ENCODE measurements at regions not wholly inside any gene's neighbourhood (a gene's known extent, or its start where the extent isn't known, plus 50 kb on each side); places are given as distances from the start of the nearest gene placed in this dataset.
"Not testable (repeated sequence)": the region's sequence is repeated elsewhere in the genome, so short reads cannot be mapped to it uniquely, and the experiment has no call there.

DNA sequence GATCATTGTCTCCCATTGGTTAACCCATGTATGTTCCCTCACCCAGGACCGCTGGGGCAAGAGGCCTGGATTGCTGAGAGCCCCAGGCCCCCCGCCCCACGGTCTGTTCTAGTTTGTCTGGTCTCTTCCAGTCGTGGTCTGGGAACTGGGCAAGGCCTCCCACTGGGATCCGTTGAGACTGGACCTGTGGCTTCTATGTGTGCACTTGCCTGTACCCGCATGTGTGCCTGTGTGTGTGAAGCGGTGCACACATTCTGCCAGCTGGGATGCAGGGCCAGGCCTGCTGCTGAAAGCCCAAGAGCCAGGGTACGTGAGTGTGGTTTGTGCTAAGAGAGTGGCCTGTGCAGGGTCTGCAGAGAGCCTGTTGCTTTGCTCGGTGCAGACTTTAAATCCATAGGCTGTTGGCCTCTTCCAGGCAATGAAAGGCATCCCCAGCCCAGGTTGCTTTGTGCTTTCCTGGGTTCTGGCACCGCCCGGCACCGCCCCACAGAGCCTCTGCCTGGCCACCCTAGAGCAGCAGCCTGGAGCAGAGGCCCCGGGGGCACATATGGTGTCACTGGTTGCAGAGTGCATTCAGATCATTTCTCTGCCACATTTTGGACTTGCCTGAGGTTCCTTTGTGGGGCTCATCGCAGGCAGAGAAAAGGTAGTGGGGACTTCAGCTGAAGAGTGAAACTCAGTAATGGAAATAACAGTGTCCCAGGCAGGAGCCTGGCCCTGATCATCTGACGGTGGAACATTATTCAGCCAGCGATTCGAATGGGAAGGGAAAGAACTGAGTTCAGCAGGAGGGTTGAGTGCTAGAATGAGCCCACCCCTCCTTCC lies 215.5 kb downstream of the GLRX3 start:
- no peak for DNase-seq (ENCODE audit: low spot score)

DNA sequence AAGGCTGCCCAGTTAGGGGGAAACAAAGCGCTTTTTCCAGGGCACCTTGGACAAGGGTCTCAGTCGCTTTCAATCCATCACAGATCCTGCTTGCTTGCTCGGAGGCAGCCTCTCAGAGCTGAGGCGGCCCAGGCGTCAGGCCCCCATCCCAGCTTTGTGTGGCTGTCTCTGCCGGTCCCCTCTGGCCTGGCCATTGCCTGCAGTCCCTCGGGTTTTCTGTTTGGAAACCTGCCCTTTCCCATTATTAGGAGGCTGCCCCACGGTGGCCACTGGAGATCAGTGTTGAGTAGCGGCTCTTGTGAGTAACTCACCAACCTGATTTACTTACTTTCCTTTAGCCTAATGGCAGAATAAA lies 216.1 kb downstream of the GLRX3 start:
- DNase-seq (ENCODE audit: low spot score), result no peak

DNA sequence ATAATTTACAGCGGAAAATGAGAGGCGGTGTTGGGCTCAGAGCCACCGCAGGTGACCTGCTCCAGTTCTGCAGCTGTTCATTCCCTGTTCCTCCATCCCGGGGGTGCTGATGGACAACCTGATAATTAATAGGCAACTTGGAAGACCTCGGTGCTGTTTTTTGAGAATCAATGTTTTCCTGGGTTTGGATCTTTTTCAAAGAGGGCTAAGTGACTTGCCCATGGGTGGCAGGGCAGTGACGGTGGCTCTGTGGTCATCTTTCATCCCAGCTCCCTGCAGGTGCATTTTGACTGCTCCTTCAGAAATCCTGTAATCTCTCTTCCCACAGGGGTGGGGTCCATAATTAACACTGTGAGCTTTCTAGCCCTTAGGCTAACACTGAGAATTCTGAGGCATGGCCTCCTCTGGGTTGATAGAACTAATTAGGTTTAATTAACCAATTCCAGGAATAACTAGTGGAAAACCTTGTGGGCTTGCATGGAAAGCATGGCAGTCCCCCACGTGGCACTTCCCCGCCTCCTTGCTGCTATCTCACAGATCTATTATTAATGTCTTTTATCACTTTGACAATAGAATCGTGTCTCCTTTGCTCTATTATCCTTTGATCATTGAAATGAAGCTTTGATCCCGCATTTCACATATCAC lies 217.9 kb downstream of the GLRX3 start:
- no peak for DNase-seq (ENCODE audit: low spot score)

DNA sequence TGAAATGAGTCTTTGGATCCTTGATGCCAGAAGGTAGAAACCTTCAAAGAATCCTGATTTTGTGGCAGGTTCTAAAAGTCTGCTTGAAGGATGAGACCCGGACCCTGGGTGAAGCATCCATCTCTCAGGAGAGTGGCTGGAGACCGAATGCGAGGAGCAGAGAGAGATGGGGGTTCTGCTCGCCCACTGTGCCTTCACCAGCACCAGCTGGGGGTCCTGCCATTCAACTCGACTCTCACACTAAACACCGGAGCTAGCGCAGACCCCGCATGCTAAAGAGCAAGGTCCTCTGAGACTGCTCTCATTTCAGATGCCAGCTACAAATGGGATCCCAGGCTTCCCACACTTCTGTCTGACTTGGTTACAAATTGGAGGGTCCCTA lies 218.4 kb downstream of the GLRX3 start:
- no peak for DNase-seq (ENCODE audit: low spot score)

DNA sequence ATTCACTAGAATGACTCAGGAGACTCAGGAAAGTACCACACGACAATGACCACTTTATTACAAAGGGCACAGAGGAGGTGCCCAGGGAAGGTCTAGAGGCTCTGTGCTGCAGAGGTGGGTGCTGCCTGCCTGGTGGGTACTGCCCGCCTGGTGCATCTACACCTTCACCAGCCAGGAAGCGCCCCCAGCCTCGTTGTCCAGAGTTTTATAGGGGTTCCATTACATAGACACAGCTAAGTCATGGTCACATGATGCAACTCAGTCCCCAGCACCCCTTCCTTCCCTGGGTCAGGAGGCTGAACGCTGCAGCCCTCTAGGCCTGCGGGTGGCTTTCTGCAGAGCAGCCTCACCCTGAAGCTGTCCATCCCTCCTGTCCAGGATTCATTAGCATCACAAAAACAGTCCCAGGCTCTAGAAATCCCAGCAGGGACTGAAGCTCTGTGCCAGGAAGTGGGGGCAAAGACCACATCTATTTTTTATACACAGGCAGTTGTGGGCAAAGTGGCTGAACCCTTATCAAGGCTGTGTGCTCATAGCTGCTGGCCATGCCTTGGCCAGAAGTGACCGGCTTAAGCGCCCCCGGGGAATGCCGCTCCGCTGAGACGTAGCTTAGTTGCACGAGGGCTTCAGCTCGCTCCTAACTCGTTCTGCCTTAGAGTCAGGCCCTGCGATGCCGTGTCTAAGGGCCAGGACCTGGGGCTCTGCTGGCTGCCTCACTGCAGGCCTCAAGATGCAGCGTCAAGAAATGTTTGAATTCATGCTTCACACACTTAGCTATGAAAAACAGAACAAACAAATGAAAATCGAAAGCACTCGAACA lies 219.0 kb downstream of the GLRX3 start:
- DNase-seq (ENCODE audit: low spot score), result no peak

DNA sequence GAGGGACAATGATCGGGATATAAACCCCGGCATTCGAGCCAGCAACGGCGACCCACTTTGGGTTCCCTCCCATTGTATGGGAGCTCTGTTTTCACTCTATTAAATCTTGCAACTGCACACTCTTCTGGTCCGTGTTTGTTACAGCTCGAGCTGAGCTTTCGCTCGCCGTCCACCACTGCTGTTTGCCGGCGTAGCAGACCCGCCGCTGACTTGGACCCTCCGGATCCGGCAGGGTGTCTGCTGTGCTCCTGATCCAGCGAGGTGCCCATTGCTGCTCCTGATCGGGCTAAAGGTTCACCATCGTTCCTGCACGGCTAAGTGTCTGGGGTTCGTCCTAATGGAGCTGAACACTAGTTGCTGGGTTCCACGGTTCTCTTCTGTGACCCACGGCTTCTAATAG lies 220.2 kb downstream of the GLRX3 start:
- not testable (repeated sequence) for DNase-seq (ENCODE audit: low spot score)

DNA sequence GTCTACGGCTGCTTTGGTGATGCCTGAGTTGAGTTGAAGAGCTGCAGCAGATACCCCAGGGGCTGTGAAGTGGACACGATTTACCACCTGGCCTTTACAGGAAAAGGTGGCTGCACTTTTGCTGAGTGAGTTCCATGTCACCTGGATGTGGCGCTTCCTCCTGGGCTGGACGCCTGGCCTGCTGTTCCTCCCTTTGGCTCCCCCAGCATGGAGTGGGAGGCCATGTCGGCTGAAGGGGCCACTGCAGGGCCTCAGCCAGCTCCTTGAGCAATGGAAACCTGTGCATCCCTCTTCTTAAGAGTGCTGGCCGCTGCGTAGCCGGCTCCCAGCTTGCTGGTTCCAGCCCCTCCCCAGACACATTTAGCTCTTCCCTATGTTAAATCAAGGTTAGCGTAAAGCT lies 221.0 kb downstream of the GLRX3 start:
- no peak for DNase-seq (ENCODE audit: low spot score)

DNA sequence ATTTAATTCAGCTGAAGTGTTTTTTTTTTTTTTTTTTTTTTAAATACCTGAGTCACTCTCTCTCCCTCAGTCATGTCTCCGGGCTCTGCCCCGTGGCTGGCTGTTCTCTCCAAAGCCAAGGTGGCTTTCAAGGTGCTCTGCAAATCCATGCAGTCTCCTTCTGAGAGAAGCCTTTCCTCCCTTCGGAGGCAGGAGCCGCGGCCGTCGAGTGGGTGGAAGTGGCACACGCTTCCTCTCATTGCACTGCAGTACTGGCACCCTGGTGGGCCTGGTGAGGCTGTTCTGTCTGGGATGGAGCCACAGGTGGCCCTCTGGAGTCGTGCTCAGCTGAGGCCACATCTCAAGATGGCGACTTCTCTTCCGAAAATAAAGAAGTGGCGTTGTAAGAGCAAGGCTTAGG lies 221.8 kb downstream of the GLRX3 start:
- no peak for DNase-seq (ENCODE audit: low spot score)

DNA sequence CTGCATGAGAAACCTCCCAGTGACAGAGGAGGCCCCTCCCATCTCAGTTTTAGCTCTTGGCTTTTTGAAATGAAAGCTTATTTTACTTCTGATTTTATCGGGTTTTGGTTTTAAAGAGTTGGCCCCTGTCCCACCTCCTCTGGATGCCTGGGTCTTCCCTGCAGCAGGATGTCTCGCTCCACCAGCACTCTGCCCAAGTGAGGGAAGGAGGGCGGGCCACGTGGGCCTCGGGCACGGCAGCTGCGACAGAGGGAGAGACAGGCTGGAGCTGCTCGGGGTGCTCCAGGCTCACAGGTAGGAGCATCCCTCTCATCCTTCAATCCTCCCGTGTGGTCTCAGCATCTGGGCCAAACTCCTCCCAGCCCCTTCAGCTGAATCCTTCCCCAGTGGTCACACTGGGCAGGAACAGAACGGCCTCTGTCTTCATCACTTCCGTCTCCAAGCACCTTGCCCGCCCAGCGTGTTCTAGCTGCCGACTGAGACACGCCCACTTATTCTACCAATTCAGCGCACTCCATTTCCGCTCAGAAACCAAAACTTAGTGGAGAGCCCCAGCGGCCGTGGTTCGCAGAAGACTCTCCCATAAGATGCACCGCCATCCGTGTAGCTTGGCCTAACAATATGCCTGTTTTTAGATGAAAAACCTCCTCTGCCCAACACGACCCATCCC lies 222.9 kb downstream of the GLRX3 start:
- DNase-seq (ENCODE audit: low spot score), result no peak

DNA sequence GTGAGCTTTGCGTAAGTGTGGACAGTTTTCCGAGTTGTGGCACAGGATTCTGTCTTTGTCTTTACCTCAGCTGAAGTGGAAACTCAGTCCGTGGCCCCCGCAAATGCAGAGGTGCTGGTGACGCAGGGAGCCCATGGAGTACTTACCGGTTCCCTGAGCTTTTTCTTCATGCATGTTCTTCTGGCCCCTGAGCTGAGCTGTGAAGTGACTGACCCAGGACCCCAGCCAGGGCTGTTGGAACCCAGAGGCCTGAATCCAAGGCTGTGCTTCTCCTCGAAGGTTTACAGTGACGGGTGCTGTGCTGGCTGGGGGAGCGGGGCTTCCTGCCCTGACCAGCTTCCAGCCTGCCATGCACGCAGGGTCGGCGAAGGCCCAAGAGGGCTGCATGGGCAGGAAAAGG lies 223.5 kb downstream of the GLRX3 start:
- DNase-seq (ENCODE audit: low spot score), result no peak

DNA sequence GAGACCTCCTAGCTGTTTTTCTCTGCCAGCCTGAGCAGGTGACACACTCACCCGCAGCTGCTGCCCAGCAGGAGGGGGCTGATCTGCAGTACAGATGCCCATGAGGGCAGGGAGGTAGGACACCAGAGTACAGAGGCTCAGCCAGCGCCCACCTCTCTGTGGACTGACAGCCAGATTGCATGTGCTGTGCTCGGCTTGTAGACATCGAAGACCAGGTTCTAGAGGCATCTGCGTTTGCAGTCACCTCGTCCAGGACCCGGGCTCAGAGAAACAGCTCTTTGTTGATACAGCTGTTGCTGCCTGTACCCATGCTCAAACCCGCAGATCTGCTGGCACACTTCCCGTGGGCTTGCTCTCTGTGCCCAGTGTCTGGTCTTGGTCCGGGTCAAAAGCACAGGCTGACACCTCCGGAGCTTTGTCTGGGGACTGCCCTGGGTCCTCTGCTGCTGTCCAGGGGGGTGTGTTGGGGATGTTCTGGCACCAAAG lies 224.7 kb downstream of the GLRX3 start:
- DNase-seq (ENCODE audit: low spot score), result no peak

DNA sequence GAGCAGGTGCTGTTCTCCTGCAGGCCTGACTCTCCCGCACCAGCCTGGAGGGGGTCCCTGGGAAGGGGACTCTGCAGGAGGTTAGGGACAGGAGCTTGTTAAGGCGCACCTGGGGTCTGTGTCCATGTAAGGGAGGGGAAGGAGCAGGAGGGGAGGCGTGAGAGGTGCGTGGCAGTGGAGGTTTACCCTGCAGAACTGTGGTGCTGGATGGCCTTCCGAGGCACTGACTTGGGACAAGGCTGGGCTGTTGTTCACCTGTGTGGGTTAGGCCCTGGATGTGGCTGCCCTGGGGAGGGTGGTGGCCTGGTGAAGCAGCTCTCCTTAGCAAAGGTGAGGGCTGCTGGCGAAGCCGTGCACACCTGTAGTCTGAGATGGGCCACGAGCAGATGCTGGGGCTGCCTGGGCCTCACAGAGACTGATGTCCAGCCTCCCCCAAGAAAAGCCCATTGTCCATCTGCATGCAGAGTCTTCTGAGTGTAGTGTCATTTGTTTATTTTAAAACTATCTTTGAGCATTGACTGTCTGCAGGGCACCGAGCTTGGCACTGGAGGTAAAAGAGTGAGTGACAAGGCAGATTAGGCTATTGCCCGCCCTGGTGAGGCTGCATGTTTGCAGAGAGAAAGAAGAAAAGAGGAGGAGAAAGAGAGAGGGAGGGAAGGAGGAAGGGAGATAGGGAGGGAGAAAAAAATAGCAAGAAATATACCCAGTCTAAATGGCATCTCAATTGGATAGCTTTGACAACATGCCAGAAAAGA lies 225.3 kb downstream of the GLRX3 start:
- no peak for DNase-seq (ENCODE audit: low spot score)

DNA sequence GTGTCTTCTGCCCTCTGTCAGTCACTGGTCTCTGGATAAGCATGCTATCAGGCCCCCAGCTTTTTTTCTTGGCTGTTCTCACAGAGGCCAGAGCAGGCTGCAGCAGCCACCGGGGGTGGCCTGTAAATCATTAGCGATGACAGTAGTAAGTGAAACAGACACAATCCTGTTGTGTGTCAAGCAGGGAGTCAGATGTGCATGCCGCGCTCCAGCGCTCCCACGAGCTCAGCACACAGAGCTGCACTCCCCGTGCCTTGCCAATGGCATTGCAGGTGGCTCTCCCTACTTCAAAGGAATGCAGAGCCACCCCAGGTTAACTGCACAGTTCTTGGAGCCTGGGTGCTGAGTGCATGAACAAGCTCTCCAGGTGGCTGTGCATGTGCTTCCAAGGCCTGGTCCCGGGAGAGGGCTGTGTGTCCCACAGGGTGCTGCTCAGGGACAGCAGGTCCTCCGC lies 226.1 kb downstream of the GLRX3 start:
- DNase-seq (ENCODE audit: low spot score), result no peak

DNA sequence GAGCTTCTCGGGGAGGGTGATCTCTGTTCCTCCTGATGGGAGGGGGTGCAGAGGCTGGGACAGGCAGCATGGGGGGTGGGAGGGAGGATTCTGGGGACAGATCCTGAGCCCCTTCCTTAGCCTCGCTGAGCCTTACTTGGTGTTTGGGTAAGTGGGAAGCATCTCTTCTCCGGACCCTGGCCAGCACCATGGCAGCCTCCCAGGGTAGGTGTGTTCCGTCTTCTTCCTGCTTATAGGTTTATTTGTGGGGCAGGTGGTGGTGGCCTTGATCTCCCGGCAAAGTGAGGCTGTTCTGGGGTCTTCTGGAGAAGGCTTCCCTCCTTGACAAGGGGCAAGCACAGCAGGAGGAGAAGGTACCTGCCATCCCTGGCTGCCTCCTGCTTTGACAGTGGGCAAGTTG lies 226.9 kb downstream of the GLRX3 start:
- no peak for DNase-seq (ENCODE audit: low spot score)

DNA sequence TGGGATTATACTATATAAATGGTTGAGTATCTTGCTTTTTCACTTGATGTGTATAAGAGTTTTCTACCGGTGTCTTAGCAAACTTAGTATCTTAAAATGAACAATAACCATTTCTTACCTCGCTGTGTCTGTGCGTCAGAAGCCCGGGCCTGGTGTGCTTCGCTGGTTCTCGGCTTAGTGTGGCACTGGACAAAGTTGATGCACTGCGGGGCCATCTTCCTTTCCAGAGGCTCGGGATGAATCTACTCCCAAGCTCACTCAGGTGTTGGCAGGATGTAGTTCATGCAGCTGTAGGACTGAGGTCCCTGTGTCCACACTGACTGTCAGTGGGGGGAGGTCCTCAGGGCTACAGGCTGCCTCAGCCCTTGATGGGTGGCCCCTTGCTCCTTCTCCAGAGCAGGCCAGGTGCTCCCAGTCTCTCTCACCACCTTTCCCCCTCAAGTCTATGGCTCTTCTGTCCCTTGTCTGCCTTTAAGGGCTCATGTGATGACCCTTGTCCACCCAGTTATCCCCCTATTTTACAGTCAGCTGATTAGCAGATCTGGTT lies 227.8 kb downstream of the GLRX3 start:
- no peak for DNase-seq (ENCODE audit: low spot score)

DNA sequence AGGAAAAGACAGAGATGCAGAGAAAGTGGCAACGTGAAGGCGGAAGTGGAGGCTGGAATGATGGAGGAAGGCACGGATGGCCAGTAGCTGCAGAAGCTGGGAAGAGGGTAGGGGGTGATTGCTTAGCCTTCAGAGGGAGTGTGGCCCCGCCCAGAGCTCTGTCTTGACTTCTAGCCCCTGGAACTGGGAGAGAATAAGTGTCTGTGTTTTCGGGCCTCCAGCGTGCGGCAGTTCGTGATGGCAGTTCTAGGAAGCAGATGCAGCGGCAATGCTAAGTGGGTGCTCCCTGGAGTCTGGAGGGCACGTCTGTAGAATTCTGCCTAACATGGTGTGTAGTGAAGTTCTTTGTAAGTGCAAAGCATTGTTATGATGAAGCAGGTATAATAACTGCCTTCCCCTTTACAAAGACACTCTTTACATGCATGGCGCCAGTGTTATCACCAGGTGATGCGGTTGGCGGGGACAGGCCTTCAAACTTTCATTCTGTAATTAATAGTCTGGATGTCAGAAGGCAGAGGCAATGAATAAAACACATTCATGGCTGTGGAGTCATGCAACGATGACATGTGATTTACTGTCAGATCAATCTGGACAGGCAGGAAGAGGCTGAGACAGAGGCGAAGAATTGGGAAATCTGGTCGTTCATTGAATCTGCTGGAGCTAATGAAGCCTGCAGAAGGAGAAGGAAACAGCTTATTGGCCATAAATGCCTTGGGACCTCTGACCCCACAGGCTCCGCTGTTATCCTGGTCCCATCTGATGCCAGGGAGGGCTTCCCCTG lies 228.6 kb downstream of the GLRX3 start:
- no peak for DNase-seq (ENCODE audit: low spot score)

DNA sequence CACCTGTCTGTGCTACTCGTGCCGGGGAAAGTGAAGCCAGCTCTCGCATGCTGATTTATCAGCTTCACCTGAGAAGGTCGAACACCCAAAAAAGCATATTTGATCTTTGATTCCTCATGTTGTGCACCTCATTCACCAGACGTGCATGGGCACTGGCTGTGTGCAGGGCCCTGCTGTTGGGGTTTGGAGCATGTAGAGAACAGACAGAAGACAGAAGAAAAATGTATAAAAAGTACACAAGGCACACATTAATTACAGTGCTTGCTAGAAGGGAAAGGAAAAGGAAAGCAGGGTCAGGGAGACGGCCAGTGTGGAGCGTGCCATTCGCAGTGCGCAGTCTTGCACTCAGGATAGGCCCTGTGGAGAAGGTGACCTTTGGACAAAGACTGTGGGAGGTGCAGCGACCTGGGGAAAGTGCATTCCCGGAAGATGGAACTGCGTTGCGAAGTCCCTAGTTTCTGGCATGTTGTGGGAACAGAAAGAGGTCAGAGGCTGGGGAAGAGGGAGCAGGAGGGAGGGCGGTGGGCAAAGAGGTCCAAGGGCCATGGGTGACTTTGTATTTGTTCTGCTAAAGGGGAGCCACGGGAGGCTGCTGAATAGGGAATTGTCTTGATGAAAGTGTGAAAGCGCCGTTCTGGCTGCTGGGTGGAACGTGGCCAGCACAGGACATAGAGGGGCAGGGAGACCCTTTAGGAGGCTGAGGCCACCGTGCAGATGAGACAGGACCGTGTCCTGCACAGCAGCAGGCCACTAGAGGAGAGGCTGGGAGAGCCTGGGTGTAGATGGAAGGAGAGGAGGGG lies 232.8 kb downstream of the GLRX3 start:
- no peak for DNase-seq (ENCODE audit: low spot score)

DNA sequence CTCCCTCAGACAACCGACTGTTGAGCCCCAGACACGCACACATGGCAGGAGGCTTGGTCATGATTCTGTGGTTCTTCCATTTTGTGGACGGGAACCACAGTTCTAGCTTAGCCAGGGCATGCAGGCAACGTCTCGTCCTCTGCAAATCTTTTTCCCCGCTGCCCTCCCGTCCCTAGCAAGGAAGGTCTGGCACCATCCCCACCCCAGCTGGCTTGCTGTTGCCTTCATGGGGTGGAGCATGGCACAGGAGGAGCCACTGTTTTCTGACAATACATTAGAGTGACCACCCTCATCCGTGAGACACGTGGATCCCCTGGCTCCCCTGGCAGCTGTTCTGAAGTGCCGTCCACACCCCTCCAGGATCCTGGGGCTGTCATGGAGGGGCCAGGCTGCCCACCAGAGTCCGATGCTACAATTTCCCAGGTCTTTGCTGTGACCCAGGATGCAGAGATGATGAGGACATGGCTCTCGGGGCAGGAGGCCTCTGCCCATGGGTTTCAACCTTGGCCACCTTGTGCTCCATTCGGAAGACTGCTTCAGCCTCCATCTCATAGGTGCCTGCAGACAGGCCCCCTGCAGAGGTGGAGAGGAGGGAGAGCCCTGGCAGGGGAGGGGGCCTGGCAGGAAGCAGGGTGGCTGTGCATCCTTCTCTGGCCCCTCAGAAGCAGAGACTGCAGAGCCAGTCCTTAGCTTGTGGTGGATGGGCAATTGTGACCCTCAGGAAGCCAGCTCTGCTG lies 233.6 kb downstream of the GLRX3 start:
- DNase-seq (ENCODE audit: low spot score), result no peak

DNA sequence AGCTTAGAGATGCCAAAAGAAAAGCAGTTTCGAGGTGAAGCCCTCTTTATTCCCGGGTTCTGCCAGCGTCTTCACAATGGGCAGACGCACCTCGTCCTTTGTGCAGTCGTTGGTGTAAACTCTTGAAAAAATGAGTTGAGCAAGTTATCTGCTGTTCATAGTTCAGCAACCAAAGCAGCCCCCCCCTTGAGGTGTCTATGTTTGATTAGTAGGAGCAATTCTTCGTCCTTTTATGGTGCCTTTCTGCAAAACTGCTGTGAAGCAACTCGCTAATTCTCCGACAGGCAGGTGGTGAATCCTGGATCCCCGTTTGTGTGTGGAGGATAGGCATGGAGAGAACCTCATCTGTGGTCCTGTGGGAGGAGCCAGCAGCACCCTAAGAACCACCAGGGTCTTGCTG lies 234.5 kb downstream of the GLRX3 start:
- no peak for DNase-seq (ENCODE audit: low spot score)

Measured in LoVo (cell line).